IPS-18c (cell line): ENCODE measurements at regions not wholly inside any gene's neighbourhood (a gene's known extent, or its start where the extent isn't known, plus 50 kb on each side); places are given as distances from the start of the nearest gene placed in this dataset.
"Not testable (repeated sequence)": the region's sequence is repeated elsewhere in the genome, so short reads cannot be mapped to it uniquely, and the experiment has no call there.

Experiments used
- H3K4me3 ChIP-seq: 2 replicates; pipeline ENCODE4 v1.7.0; 2013; ENCODE audit warnings: low read depth, mild to moderate bottlenecking, low read length, moderate library complexity; ENCODE audit not compliant: insufficient read depth
- H3K9me3 ChIP-seq: one replicate; pipeline ENCODE4 v1.6.1; 2013; ENCODE audit warnings: mild to moderate bottlenecking, low read length, moderate library complexity; ENCODE audit not compliant: control insufficient read depth, insufficient read depth

DNA sequence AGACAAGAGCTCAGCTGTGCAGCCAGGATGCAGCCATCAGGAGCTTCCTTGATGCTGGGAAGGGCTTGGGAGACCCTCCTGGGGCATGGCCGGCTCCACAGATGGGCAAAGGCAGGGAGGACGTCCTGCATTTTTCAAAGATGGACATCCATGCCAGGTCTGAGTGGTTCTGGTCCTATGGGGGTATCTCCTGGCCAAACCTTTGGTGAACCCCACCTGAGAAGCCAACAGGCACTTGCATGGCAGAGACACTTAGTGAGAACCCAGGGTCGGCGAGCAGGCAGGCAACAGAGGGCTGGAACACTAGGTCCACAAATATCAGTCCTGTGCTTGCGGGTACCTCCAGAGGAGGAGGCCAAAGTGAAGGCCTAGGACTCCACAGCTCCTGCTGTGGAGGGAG lies 70.0 kb downstream of the KCTD15 start:
- no peaks in the 10 kb centered on the region for H3K9me3 ChIP-seq
- H3K4me3 ChIP-seq: no peak overlapping the region

DNA sequence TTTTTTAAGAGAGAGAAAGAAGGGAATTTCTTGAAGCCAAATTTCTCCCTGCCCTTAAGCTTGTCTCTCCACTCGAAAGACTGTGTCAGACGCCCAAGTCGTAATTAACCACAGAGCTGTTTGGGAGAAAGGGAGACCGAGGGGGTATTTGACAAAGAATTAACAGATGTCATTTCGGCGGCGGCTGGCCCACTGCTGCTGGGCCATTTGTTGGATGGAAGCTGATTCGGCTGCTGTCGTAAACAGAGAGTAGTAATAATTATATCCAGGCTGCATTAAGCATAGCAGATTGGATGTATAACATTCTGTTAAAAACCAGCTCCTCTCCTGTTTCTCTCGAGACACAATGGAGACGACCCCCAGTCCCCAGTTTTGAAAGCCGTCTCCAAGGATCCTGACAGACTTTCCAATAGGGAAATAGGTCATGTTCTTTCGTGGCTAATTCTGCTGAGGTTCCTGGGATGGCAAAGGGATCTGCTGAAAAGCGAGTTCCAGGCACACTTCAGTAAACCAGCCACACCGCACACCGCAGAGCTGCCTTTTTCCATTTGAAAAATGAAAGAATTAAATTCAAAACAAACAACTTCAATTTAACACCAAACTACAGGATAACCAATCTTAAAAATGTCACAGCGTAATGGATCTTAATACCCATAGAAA lies 71.5 kb downstream of the KCTD15 start:
- Histone ChIP-seq H3K9me3 (no peaks in the 10 kb centered on the region), H3K4me3 (no peak overlapping the region; the same call in 1 of the 2 replicates)

DNA sequence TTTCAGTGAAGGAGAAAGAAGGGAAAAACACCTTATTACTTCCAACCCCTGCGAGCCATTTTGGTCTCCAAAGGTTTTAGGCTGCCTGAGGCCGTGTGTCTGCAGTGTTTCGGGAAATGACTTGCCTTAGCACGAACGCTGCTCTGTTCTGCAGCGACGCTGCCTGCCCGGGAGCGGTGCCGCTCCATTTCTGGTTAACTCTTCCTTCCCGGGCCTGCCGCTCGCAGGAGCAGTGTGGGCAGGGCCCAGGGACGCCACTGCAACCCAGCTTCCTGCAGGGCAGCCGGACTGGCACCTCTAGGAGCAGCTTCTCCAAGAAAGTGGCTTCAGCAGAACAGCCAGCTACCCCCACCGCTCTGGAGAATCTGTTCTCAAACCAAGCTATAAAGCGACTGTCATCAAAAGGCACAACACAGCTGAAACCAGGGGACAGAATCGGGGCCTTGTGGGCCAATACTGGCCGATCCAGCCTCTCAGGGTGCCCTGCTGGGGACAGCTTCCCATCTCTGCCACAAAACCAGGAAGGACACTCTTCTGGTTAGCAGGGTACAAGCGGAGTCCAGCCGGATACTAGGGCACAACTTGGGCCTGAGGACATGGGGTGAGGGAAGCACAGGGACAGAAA lies 72.2 kb downstream of the KCTD15 start:
- no peaks in the 10 kb centered on the region for H3K9me3 ChIP-seq
- H3K4me3 ChIP-seq: no peak overlapping the region; the same call in 1 of the 2 replicates

DNA sequence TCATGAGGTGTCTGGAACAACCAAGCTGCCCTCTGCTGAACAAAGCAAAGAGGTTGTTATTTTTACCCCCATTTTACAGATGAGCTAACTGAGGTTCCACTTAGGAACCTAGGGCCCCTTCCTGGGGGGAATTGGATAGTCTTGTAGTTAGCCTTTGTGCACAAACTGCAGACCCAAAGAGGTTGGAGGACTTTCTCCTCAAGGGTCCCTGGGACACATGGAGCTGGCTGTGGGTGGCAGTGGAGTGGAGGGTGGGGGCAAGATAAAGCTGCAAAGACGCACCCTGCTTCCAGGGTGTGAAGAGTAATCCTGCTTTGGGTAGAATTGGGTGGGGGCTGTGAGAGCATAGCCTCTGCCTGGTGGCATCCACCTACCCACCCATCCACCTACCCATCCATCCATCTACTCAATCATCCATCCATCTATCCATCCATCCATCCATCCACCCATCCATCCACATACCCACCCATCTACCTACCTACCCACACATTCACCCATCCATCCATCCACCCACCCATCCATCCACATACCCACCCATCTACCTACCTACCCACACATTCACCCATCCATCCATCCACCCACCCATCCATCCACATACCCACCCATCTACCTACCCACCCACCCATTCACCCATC lies 73.7 kb downstream of the KCTD15 start:
- H3K9me3 ChIP-seq, H3K4me3 ChIP-seq: not testable (repeated sequence)

DNA sequence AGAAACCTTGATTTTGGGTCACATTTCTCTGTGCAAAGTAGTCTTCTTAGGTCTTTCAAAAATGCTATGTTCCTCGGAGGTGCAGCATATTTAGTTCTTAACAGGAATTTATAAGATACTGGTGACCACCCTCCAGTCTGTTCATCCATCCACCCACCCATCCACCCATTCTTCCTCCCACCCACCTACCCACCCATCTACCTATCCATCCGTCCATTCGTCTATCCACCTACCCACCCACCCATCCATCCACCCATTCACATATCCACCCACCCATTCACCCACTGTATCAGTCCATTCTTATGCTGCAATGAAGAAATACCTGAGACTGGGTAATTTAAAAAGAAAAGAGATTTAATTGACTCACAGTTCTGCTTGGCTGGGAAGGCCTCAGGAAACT lies 74.9 kb downstream of the KCTD15 start:
- Histone ChIP-seq H3K4me3 (no peak overlapping the region), H3K9me3 (no peaks in the 10 kb centered on the region)

DNA sequence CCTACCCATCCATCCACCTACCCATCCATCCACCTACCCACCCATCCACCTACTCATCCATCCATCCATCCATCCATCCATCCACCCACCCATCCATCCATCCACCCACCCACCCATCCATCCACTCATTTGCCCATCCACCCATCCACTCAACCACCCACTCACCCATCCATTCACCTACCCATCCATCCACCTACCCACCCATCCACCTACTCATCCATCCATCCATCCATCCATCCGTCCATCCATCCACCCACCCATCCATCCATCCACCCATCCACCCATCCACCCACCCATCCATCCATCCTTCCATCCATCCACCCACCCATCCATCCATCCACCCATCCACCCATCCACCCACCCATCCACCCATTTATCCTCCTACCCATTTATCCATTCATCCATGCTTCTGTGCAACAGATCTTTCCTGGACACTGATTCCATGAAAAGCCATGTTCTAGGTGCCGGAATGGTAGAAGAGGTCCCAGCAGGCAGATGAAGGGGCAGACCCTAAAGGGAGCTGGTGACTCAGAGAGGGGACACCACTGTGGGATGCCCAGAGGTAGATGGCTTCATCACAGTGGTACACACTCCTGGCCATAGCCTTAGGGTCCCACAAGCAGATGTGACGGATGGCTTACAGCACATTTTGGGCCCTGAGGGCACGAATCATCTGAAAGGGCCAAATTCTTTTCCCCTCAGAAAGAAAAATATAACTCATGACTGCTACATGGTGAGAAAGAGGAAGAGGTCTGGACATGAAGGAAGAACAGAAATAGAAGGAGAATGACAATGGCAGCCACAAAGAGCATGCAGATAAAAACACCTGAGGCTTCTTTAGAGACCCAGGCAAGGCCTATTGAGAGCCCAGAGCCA lies 76.0 kb downstream of the KCTD15 start:
- Histone ChIP-seq H3K9me3 (no peaks in the 10 kb centered on the region), H3K4me3 (no peak overlapping the region)

DNA sequence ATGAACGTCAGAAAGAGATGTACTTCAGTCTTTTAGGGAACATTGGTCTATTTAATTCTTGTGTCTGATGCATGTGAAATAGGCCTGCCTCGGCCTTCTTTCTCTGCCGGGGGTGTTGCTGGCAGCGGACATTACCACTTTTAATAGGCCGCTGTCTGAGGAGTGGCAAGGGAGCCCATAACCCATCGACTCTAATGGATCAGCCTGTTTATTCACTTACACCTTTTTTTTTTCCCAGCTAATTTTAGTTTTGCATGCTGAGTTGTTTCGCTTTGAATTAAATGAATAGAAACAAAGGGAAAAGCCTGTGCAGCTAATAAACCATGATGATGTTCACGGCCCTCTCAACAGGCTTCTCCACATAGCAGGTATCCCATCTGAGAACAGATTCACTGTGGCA lies 78.4 kb downstream of the KCTD15 start:
- Histone ChIP-seq H3K4me3 (no peak overlapping the region), H3K9me3 (no peaks in the 10 kb centered on the region)

DNA sequence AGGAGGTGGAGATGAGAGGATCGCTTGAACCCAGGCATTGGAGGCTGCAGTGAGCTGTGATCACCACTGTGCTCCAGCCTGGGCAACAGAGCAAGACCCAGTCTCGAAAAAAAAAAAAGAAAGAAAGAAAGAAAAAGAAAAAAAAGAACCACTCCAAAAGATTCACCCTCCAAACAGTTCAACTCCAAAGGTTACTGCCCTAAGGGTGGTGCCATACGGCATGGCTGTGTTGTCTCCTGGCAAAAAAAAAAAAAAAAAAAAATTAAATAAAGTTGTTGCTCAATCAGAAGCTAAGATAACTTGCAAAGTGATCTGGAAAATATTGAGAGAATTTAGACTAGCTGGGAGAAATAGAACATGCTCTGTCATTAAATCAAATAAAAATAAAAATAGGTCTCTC lies 79.5 kb downstream of the KCTD15 start:
- no peaks in the 10 kb centered on the region for H3K9me3 ChIP-seq
- no peak overlapping the region for H3K4me3 ChIP-seq

DNA sequence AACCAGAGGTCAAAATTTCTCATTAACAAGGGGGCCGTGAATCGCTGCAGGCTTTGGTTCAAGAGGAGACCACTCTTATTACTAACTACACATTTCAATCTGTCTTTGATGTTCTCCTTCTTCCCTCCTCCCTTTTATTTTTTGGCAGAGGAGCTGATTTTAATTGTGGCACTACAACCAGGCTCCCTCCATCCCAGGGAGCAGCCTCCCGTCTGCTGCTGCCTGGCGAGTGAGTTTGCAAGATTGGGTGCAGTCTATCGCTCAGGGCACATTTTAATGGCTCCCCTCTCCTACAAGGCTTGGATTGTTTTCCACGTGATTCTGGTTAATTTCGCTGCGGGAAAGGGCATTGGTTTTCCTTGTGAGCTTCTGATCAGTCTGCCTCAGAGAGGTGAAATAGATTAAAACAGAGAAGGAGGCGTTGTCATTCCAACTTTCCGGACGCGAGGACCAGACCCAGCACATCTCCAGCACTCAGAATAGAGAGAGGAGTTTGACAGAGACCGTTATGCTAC lies 81.4 kb downstream of the KCTD15 start:
- no peaks in the 10 kb centered on the region for H3K9me3 ChIP-seq
- no peak overlapping the region for H3K4me3 ChIP-seq

DNA sequence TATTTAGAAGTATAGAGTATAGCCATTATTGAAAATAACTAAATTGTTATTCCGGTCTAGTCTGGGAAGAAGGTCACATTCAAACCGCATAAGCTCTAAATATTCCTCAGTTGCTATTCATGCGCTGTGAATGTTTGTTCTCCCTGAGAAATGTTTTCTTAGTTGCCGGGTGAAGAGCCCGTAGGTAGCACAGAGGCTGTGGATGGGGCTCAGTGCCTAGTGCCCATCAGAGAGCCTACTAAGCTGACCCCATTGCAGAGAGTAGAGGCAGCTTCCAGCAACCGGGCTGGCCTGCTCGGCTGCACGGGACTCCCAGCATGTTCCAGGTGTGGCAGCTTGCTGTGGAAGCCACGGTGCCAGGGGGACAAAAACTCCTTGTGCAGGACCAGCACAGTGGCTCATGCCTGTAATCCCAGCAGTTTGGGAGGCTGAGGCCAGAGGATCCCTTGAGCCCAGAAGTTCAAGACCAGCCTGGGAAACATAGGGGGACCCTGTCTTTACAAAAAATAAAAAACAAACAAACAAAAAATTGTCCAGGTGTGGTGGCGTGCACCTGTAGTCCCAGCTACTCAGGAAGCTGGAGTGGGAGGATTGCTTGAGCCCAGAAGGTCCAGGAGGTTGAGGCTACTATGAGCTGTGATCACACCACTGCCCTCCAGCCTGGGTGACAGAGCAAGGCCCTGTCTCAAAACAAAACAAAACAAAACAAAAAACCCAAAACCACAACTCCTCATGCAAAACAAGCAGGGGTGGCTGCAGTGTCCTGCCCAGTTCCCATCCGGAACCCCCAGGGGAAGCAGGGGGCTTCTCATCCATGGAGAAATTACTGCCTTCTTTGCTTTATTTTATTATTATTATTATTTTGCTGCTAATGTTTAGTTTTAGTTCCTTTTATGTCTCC lies 82.5 kb downstream of the KCTD15 start:
- H3K9me3 ChIP-seq: no peaks in the 10 kb centered on the region
- no peak overlapping the region for H3K4me3 ChIP-seq

DNA sequence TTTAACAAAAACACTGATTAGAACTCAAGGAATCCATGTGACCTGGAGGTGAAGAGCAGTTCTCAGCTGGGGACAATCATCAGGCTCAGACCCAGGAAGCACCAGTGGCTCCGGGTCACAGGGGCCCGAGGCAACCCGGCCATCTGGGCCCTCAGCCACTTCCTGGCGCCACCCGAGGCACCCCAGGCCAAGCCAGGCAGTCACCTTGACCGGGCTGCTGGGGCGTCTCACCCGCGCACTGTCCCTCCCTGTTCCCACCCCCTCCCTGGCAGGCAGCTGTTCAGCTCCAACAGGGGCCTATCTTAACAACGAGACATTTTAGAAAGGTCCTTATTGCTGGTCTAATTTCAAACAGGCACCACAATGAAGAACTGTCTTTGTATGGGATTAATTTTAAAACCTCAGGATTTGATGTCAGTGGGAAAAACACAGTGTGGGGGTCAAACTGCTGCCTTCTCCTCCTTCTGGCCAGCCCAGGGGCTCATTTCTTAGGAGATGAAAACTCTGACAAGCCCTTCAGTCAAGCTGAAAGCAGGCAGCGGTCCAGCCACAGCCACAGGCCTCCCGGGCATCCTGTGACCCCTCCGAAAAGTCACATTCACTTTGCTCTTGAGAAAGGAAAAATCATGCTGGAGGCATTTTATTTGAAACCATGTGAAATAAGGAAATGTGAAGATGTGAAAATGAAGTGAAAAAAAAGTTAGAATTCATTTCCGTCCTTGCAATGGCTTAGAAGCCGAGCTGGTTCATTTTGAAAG lies 83.3 kb downstream of the KCTD15 start:
- no peak overlapping the region for H3K4me3 ChIP-seq

DNA sequence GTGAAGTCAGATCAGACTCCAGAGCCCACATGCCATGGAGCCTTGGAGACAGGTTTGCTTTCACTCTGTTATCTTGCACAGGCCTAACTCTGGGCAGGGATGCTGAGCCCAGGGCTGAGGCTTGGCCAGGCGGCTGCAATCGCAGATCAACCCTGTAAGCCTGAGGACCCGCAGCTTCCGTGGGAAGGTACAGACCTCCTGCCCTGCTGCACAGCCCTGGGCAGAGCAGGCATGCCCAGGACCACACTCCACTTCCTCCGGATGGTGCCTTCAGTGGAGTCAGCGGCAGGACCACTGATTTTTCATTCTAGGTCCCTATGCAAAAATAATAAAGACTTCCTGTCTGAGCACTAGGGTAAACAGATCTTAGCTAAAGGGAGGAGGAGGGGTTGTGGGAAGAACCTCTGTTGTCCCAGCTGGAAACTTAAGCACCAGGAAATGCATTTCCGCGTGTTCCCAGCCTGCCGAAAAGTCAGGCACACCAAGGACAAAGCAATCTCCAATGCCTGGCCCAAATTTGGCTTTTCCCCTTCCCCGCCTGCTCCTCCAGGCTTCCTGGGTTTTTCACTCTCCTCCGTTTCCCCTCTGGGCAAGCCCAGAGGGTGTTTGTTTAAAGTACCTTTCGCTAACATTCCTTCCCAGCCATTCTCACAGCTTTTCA lies 87.3 kb downstream of the KCTD15 start:
- peak overlapping the region; percentile 20; the same call in 1 of the 2 replicates for H3K4me3 ChIP-seq
- no peaks in the 10 kb centered on the region for H3K9me3 ChIP-seq

More for the DNA sequence above, 83.3 kb downstream of the KCTD15 start:
- H3K9me3 ChIP-seq: no peaks in the 10 kb centered on the region

DNA sequence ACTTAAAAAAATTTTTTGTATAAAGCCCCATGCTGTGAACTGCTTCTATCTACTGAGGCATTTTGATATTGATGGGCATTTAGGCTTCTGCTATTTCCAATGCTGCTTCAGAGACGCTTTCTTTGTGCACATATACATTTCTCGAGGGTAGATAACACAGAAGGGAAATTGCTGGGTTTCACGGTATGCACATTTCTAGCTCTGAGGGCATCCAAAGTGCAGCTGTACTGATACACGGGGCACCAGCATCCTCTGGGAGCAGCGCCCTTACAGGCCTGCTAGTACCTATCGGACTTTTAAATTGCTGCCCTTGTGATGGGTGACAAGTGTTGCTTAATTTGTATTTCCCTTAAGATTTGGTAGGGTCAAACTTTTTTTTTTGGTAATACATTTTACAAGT lies 88.6 kb downstream of the KCTD15 start:
- H3K4me3 ChIP-seq: no peak overlapping the region
- no peaks in the 10 kb centered on the region for H3K9me3 ChIP-seq

DNA sequence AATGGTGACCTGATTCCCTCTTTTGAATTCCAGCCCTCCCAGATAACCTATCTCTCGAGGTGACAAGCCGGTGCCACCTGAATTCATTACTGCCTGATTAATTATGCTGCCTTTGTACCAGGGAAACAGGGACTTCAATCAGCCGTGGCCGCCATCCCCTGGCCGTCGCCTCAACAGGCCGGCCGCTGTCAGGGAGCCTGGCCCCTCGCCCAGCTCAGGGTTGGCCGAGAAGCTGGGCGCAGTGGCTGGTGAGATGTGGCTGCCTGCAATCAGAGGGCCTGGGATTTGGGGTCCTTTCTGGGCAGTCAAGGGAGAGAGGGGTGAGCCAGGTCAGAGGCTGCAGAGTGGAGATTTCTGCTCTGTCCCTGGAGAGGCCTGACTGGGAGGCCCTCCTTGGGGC lies 91.2 kb downstream of the KCTD15 start:
- no peak overlapping the region for H3K4me3 ChIP-seq
- H3K9me3 ChIP-seq: no peaks in the 10 kb centered on the region

DNA sequence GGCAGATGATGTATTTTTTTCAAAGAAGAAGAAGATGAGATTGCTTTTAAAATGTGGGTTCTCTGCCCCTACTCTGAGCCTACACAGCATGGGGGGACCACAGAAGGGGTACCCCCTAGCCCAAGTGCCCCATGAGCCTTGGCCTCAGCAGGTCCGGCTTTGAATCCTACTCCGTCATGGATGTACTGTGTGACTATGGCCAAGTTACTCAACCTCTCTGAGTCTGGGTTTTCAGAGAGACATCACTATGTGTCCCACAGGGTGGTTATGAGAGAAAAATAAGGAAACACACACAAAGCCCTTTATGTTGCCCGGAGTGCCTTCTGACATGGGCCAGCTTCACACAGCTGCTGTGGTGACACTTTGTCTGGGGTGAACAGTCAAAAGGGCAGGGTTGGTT lies 92.0 kb downstream of the KCTD15 start:
- Histone ChIP-seq H3K9me3 (no peaks in the 10 kb centered on the region), H3K4me3 (no peak overlapping the region)
